IMR-90 (cell line): ENCODE measurements at regions not wholly inside any gene's neighbourhood (a gene's known extent, or its start where the extent isn't known, plus 50 kb on each side); places are given as distances from the start of the nearest gene placed in this dataset.

ENCODE experiments used
- ATAC-seq: fragments of 200-7000 bp; cut with Tn5 transposase; 2 replicates; pipeline ENCODE4 v1.9.1; 2020; ENCODE audit warnings: low read depth, mild to moderate bottlenecking, moderate library complexity
- BruUV-seq: library from RNA; stranded (reverse); fragments of 400-500 nt; replicated peaks from 2 replicates; lab custom pipeline; 2021; lab: Mats Ljungman, UMichigan
- CTCF ChIA-PET: fragments of 300-600 bp; formaldehyde crosslinking; extraction: SDS; loops from one replicate; lab custom pipeline; 2021; ENCODE audit warnings: antibody characterized with exemption; lab: Yijun Ruan, JAX
- POLR2A ChIA-PET: fragments of 300-600 bp; sonication (Branson Sonifier 250); formaldehyde crosslinking; loops from one replicate; lab custom pipeline; 2022; ENCODE audit warnings: antibody characterized with exemption; ENCODE audit not compliant: unreplicated experiment; lab: Charles Lee
- DNase-seq: peaks from one replicate; pipeline ENCODE4 v3.0.0; 2013
- H2AFZ ChIP-seq: replicated peaks from 2 replicates; pipeline ENCODE3; 2013; ENCODE audit warnings: low read length, mild to moderate bottlenecking; ENCODE audit not compliant: poor library complexity
- H2AK5ac ChIP-seq: 2 replicates; pipeline ENCODE4 v1.6.1; 2013; ENCODE audit warnings: low read depth, low read length, inconsistent platforms
- H2AK9ac ChIP-seq: replicated peaks from 2 replicates; pipeline ENCODE3; 2013; ENCODE audit warnings: mild to moderate bottlenecking, low read depth, low read length, moderate library complexity; ENCODE audit not compliant: poor library complexity
- H2BK120ac ChIP-seq: 2 replicates; pipeline ENCODE4 v1.6.1; 2013; ENCODE audit warnings: low read depth, low read length, inconsistent platforms
- H2BK15ac ChIP-seq: 3 replicates; pipeline ENCODE4 v1.6.1; 2013; ENCODE audit warnings: low read depth, low read length, inconsistent platforms
- H2BK20ac ChIP-seq: 2 replicates; pipeline ENCODE4 v1.6.1; 2013; ENCODE audit warnings: low read depth, mild to moderate bottlenecking, inconsistent platforms, low read length, moderate library complexity
- H2BK5ac ChIP-seq: 2 replicates; pipeline ENCODE4 v1.6.1; 2013; ENCODE audit warnings: mild to moderate bottlenecking, low read depth, low read length, inconsistent platforms; ENCODE audit not compliant: poor library complexity, severe bottlenecking
- H3K14ac ChIP-seq: replicated peaks from 2 replicates; pipeline ENCODE4 v1.6.1; 2013; ENCODE audit warnings: low read depth, low read length, inconsistent platforms
- H3K18ac ChIP-seq: 2 replicates; pipeline ENCODE4 v1.6.1; 2013; ENCODE audit warnings: low read depth, low read length, control low read depth
- H3K23ac ChIP-seq: 2 replicates; pipeline ENCODE4 v1.6.1; 2013; ENCODE audit warnings: low read depth, low read length, inconsistent platforms
- H3K27ac ChIP-seq: 2 replicates; pipeline ENCODE4 v1.5.1; 2013; ENCODE audit warnings: mild to moderate bottlenecking, control low read depth, low read length; ENCODE audit not compliant: insufficient read depth
- H3K27me3 ChIP-seq: 2 replicates; pipeline ENCODE4 v1.6.1; 2013; ENCODE audit warnings: low read length; ENCODE audit not compliant: control insufficient read depth, insufficient read depth
- H3K36me3 ChIP-seq: 2 replicates; pipeline ENCODE4 v1.6.1; 2013; ENCODE audit warnings: low read length, mixed read lengths; ENCODE audit not compliant: control insufficient read depth, insufficient read depth
- H3K4ac ChIP-seq: 2 replicates; pipeline ENCODE4 v1.6.1; 2013; ENCODE audit warnings: low read depth, low read length, inconsistent platforms
- H3K4me1 ChIP-seq: 2 replicates; pipeline ENCODE4 v1.6.1; 2013; ENCODE audit warnings: low read length, mixed read lengths; ENCODE audit not compliant: control insufficient read depth, insufficient read depth
- H3K4me2 ChIP-seq: 2 replicates; pipeline ENCODE4 v1.6.1; 2013; ENCODE audit warnings: low read depth, mild to moderate bottlenecking, control low read depth, low read length, moderate library complexity
- H3K4me3 ChIP-seq: 2 replicates; pipeline ENCODE4 v1.5.1; 2013; ENCODE audit warnings: low read depth, mild to moderate bottlenecking, control low read depth, low read length, moderate library complexity; ENCODE audit not compliant: insufficient read depth
- H3K56ac ChIP-seq: 2 replicates; pipeline ENCODE4 v1.6.1; 2013; ENCODE audit warnings: low read length, inconsistent platforms; ENCODE audit not compliant: insufficient read depth; ENCODE audit errors: extremely low read depth
- H3K79me1 ChIP-seq, 2 experiments: 2 replicates each; pipeline ENCODE4 v1.6.1; 2013; ENCODE audit warnings: low read length in 2 of 2, inconsistent platforms in 1 of 2, low read depth in 1 of 2
- H3K9ac ChIP-seq: 2 replicates; pipeline ENCODE4 v1.6.1; 2013; ENCODE audit warnings: low read depth, low read length, control low read depth
- H3K9me1 ChIP-seq: 2 replicates; pipeline ENCODE4 v1.6.1; 2013; ENCODE audit warnings: low read length, inconsistent platforms; ENCODE audit not compliant: insufficient read depth
- H3K9me3 ChIP-seq: 2 replicates; pipeline ENCODE4 v1.6.1; 2013; ENCODE audit warnings: low read length; ENCODE audit not compliant: control insufficient read depth, insufficient read depth
- H4K20me1 ChIP-seq: 2 replicates; pipeline ENCODE4 v1.6.1; 2013; ENCODE audit warnings: low read length, inconsistent platforms; ENCODE audit not compliant: insufficient read depth
- H4K5ac ChIP-seq: 2 replicates; pipeline ENCODE4 v1.6.1; 2013; ENCODE audit warnings: mild to moderate bottlenecking, low read depth, low read length, control low read depth
- H4K8ac ChIP-seq, 2 experiments: 2 replicates each; pipeline ENCODE4 v1.6.1; 2013; ENCODE audit warnings: low read depth in 2 of 2, low read length in 2 of 2, control low read depth in 1 of 2, inconsistent platforms in 1 of 2
- H4K91ac ChIP-seq: 2 replicates; pipeline ENCODE4 v1.6.1; 2013; ENCODE audit warnings: low read depth, low read length, inconsistent platforms; ENCODE audit not compliant: insufficient read depth
- BHLHE40 ChIP-seq: fragments of 150-350 bp; IDR thresholded peaks from 2 replicates; pipeline ENCODE4 v1.6.1; 2016; ENCODE audit warnings: mild to moderate bottlenecking, low read depth, low read length
- CHD1 ChIP-seq: IDR thresholded peaks from 2 replicates; pipeline ENCODE4 v1.6.1; 2012; ENCODE audit warnings: low read depth, low read length, improper control_type of control experiment
- CTCF ChIP-seq: conservative IDR thresholded peaks from 2 replicates; pipeline ENCODE4 v1.5.1; 2012; ENCODE audit warnings: mild to moderate bottlenecking, low read depth, low read length, improper control_type of control experiment
- POLR2A ChIP-seq: IDR thresholded peaks from 2 replicates; pipeline ENCODE4 v1.6.1; 2012; ENCODE audit warnings: mild to moderate bottlenecking, low read depth, low read length
- WGBS, 2 experiments: methylation state at CpG; one replicate each; pipeline versions ENCODE4 v1.1.5 to v1.1.7; 2013; ENCODE audit warnings: missing lambda C conversion rate in 2 of 2; ENCODE audit not compliant: insufficient read length in 1 of 2; ENCODE audit errors: extremely low coverage in 2 of 2; 5-methylcytosine and 5-hydroxymethylcytosine counted together
- dilution Hi-C: fragments of 300-500 bp; cut with HindIII; formaldehyde crosslinking; loops from one replicate; pipeline ENCODE4 v1.14.3; 2018; ENCODE audit warnings: low sequenced_read_pairs; ENCODE audit not compliant: unreplicated experiment
- in situ Hi-C: fragments of 300-500 bp; cut with MboI; formaldehyde crosslinking; loops from 3 replicates; pipeline ENCODE4 v1.14.3; 2019; ENCODE audit warnings: low sequenced_read_pairs, inconsistent platforms, mixed read lengths
- intact Hi-C: fragments of 100-400 bp; cut with micrococcal nuclease; formaldehyde crosslinking; loops from 2 replicates; pipeline ENCODE4 v1.10.0; 2022

- WGBS, 2 experiments, result no CpG with 5 or more reads among the region's 1 CpG
- H4K91ac ChIP-seq, result no peak overlapping the region
- no peak overlapping the region for H3K56ac ChIP-seq
- no peaks in the 10 kb centered on the region for H3K9me1 ChIP-seq
- no peak overlapping the region for H2BK20ac ChIP-seq
- H3K4ac ChIP-seq, result no peak overlapping the region
- H2AFZ ChIP-seq, result no peak overlapping the region
- no peak overlapping the region for H4K8ac ChIP-seq
- no peak overlapping the region for H3K23ac ChIP-seq
- no TSS peak for BruUV-seq
- ATAC-seq (no peak), DNase-seq (no peak)
- no peak overlapping the region for H2BK5ac ChIP-seq
- no peak overlapping the region for H2BK120ac ChIP-seq
- H3K4me1 ChIP-seq, result no peaks in the 10 kb centered on the region
- POLR2A ChIA-PET, result no interaction called here
- no peak overlapping the region for H3K18ac ChIP-seq
- intact Hi-C loops (no loop called here), in situ Hi-C loops (no loop called here), dilution Hi-C loops (no loop called here)
- no peak overlapping the region for H3K4me3 ChIP-seq
- no peak overlapping the region for H2AK9ac ChIP-seq
- H4K5ac ChIP-seq, result no peak overlapping the region
- no peaks in the 10 kb centered on the region for H3K36me3 ChIP-seq
- no peaks in the 10 kb centered on the region for H3K9me3 ChIP-seq
- no peak overlapping the region for H2AK5ac ChIP-seq
- H4K20me1 ChIP-seq, result no peaks in the 10 kb centered on the region
- no peaks in the 10 kb centered on the region for H3K27me3 ChIP-seq
- CTCF ChIA-PET, result interaction anchor here (0.6 kb wide), 1 partner anchor 11 kb away, joined by 3 read pairs; no protein-coding TSS in a partner anchor
- H2BK15ac ChIP-seq, result no peak overlapping the region
- H3K9ac ChIP-seq, result no peak overlapping the region
- H3K27ac ChIP-seq, result no peak overlapping the region
- H3K79me1 ChIP-seq, result no peaks in the 10 kb centered on the region
- no peak overlapping the region for H3K4me2 ChIP-seq
- no peak overlapping the region for H3K14ac ChIP-seq
- no peak for TF ChIP-seq CTCF
- no peak for TF ChIP-seq BHLHE40
- TF ChIP-seq CHD1, result no peak
- no peak for TF ChIP-seq POLR2A
Observed at GRCh38 chr7:83276250-83276649, 113.6 kb upstream of the PCLO start.
